Activated T-helper 1 cell treated with anti-CD3 and anti-CD28 coated beads, Interleukin-2, amount 50 U/mL, for 16 hours (primary cell): ENCODE measurements at regions not wholly inside any gene's neighbourhood (a gene's known extent, or its start where the extent isn't known, plus 50 kb on each side); places are given as distances from the start of the nearest gene placed in this dataset.

ENCODE experiments used
- DNase-seq, 2 donors: peaks; one replicate each; pipeline ENCODE4 v3.0.0-alpha.2; 2020; ENCODE audit warnings: low read depth in 1 of 2, low spot score in 1 of 2

- DNase-seq: no peak
Measured at GRCh38 chr2:220998156-220998555, 573.9 kb downstream of the EPHA4 start.

GRCh38 chr2:220999356-220999755, 572.7 kb downstream of the EPHA4 start:
- DNase-seq: no peak

- DNase-seq: no peak
Measured at GRCh38 chr2:221001381-221001801, 570.7 kb downstream of the EPHA4 start.

- DNase-seq: no peak
Measured at GRCh38 chr2:221002101-221002685, 569.9 kb downstream of the EPHA4 start.

- DNase-seq: no peak
Measured at GRCh38 chr2:221005338-221005737, 566.8 kb downstream of the EPHA4 start.

GRCh38 chr2:221006084-221006483, 566.0 kb downstream of the EPHA4 start:
- DNase-seq: no peak

GRCh38 chr2:221016551-221016950, 555.6 kb downstream of the EPHA4 start:
- no peak for DNase-seq

- DNase-seq: no peak
Measured at GRCh38 chr2:221018262-221018661, 553.8 kb downstream of the EPHA4 start.

GRCh38 chr2:221019668-221020067, 552.4 kb downstream of the EPHA4 start:
- DNase-seq: no peak

GRCh38 chr2:221022554-221022953, 549.5 kb downstream of the EPHA4 start:
- DNase-seq: no peak

GRCh38 chr2:221025398-221025797, 546.7 kb downstream of the EPHA4 start:
- DNase-seq: no peak

GRCh38 chr2:221034026-221034701, 537.9 kb downstream of the EPHA4 start:
- no peak for DNase-seq

GRCh38 chr2:221034973-221035372, 537.1 kb downstream of the EPHA4 start:
- no peak for DNase-seq

- no peak for DNase-seq
Measured at GRCh38 chr2:221042926-221043325, 529.2 kb downstream of the EPHA4 start.

- no peak for DNase-seq
Measured at GRCh38 chr2:221044781-221045180, 527.3 kb downstream of the EPHA4 start.

- DNase-seq: no peak
Measured at GRCh38 chr2:221050020-221050795, 521.9 kb downstream of the EPHA4 start.

- DNase-seq: no peak
Measured at GRCh38 chr2:221051162-221051561, 520.9 kb downstream of the EPHA4 start.

GRCh38 chr2:221060376-221060775, 511.7 kb downstream of the EPHA4 start:
- DNase-seq: no peak

- no peak for DNase-seq
Measured at GRCh38 chr2:221063568-221063967, 508.5 kb downstream of the EPHA4 start.

GRCh38 chr2:221064058-221064854, 507.8 kb downstream of the EPHA4 start:
- no peak for DNase-seq

GRCh38 chr2:221064880-221065279, 507.2 kb downstream of the EPHA4 start:
- no peak for DNase-seq
